ENCODE measurements at regions not wholly inside any gene's neighbourhood (a gene's known extent, or its start where the extent isn't known, plus 50 kb on each side); places are given as distances from the start of the nearest gene placed in this dataset.

DNA sequence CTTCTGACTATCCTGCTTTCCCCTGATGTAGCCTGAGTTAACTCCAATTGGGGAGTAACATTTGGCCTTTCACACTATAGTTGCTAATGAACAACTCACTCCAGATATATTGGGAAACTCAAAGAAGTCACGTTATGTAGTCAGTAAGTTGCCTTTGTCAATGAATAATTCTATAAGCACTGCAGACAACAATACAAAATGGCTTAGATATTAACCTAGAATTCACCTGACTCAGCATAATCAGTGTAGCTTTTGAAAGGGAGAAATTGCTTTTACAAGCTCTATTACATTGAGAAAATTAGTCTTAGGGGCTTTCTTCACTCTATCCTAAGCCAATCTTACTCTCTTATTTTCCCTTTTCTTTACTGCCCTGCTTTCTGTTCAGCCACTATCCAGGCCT lies 303.5 kb upstream of the NR5A2 start:
- no peak for TF ChIP-seq EZH2 (IDR thresholded peaks at IDR 0.05; ENCODE audit: borderline replicate concordance, low read length)
- TF ChIP-seq, protein P1, sequence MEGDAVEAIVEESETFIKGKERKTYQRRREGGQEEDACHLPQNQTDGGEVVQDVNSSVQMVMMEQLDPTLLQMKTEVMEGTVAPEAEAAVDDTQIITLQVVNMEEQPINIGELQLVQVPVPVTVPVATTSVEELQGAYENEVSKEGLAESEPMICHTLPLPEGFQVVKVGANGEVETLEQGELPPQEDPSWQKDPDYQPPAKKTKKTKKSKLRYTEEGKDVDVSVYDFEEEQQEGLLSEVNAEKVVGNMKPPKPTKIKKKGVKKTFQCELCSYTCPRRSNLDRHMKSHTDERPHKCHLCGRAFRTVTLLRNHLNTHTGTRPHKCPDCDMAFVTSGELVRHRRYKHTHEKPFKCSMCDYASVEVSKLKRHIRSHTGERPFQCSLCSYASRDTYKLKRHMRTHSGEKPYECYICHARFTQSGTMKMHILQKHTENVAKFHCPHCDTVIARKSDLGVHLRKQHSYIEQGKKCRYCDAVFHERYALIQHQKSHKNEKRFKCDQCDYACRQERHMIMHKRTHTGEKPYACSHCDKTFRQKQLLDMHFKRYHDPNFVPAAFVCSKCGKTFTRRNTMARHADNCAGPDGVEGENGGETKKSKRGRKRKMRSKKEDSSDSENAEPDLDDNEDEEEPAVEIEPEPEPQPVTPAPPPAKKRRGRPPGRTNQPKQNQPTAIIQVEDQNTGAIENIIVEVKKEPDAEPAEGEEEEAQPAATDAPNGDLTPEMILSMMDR (IDR thresholded peaks at IDR 0.05; ENCODE audit: low read length) = no peak

Measured in OCI-LY1 (cell line).